H9 (cell line): ENCODE measurements at regions not wholly inside any gene's neighbourhood (a gene's known extent, or its start where the extent isn't known, plus 50 kb on each side); places are given as distances from the start of the nearest gene placed in this dataset.

ENCODE experiments used
- DNase-seq: peaks from one replicate; pipeline ENCODE4 v3.0.0-alpha.2; 2017
- H2AFZ ChIP-seq: one replicate; pipeline ENCODE4 v1.6.1; 2013; ENCODE audit warnings: mild to moderate bottlenecking, low read length, control low read depth, moderate library complexity
- H2AK5ac ChIP-seq: 2 replicates; pipeline ENCODE4 v1.6.1; 2013; ENCODE audit warnings: low read length, control low read depth, mixed read lengths; ENCODE audit not compliant: insufficient read length
- H2BK120ac ChIP-seq: one replicate; pipeline ENCODE4 v1.6.1; 2013; ENCODE audit warnings: low read depth, mild to moderate bottlenecking, low read length, control low read depth, inconsistent platforms; ENCODE audit not compliant: poor library complexity, severe bottlenecking
- H2BK12ac ChIP-seq: 2 replicates; pipeline ENCODE4 v1.6.1; 2013; ENCODE audit warnings: low read length, control low read depth, mixed read lengths, low read depth; ENCODE audit not compliant: insufficient read length
- H2BK15ac ChIP-seq: 2 replicates; pipeline ENCODE4 v1.6.1; 2013; ENCODE audit warnings: low read depth, low read length, control low read depth
- H2BK20ac ChIP-seq: one replicate; pipeline ENCODE4 v1.6.1; 2013; ENCODE audit warnings: low read depth, mild to moderate bottlenecking, low read length, control low read depth, inconsistent platforms; ENCODE audit not compliant: poor library complexity, severe bottlenecking
- H2BK5ac ChIP-seq: 2 replicates; pipeline ENCODE4 v1.6.1; 2013; ENCODE audit warnings: low read length, control low read depth, mixed read lengths; ENCODE audit not compliant: insufficient read length
- H3K14ac ChIP-seq: 2 replicates; pipeline ENCODE4 v1.6.1; 2013; ENCODE audit warnings: low read length, control low read depth; ENCODE audit not compliant: insufficient read depth
- H3K18ac ChIP-seq: 2 replicates; pipeline ENCODE4 v1.6.1; 2013; ENCODE audit warnings: low read depth, mild to moderate bottlenecking, mixed read lengths, low read length, control low read depth; ENCODE audit not compliant: insufficient read length
- H3K23ac ChIP-seq: 2 replicates; pipeline ENCODE4 v1.6.1; 2013; ENCODE audit warnings: low read length, control low read depth, mixed read lengths, low read depth; ENCODE audit not compliant: insufficient read length
- H3K23me2 ChIP-seq: 2 replicates; pipeline ENCODE4 v1.6.1; 2013; ENCODE audit warnings: low read depth, mild to moderate bottlenecking, mixed read lengths, low read length, control low read depth; ENCODE audit not compliant: insufficient read length, poor library complexity, severe bottlenecking
- H3K27ac ChIP-seq: 2 replicates; pipeline ENCODE4 v1.5.1; 2013; ENCODE audit warnings: low read length, control low read depth, mixed read lengths, low read depth; ENCODE audit not compliant: insufficient read length
- H3K27me3 ChIP-seq: 2 replicates; pipeline ENCODE4 v1.6.1; 2013; ENCODE audit warnings: low read length, control low read depth, inconsistent platforms; ENCODE audit not compliant: insufficient read depth
- H3K4ac ChIP-seq: 2 replicates; pipeline ENCODE4 v1.6.1; 2013; ENCODE audit warnings: low read depth, mild to moderate bottlenecking, control low read depth, inconsistent platforms, low read length, moderate library complexity
- H3K4me1 ChIP-seq: 2 replicates; pipeline ENCODE4 v1.6.1; 2013; ENCODE audit warnings: low read length, control low read depth, inconsistent platforms; ENCODE audit not compliant: insufficient read depth
- H3K4me2 ChIP-seq: 2 replicates; pipeline ENCODE4 v1.6.1; 2013; ENCODE audit warnings: low read length, control low read depth, mixed read lengths; ENCODE audit not compliant: insufficient read length, insufficient read depth
- H3K56ac ChIP-seq: 2 replicates; pipeline ENCODE4 v1.6.1; 2013; ENCODE audit warnings: low read depth, mild to moderate bottlenecking, mixed read lengths, low read length, control low read depth; ENCODE audit not compliant: insufficient read length
- H3K79me1 ChIP-seq: 2 replicates; pipeline ENCODE4 v1.6.1; 2013; ENCODE audit warnings: low read depth, mild to moderate bottlenecking, moderate library complexity, low read length, control low read depth, inconsistent platforms; ENCODE audit not compliant: insufficient read depth, poor library complexity, severe bottlenecking
- H3K79me2 ChIP-seq: 2 replicates; pipeline ENCODE4 v1.6.1; 2013; ENCODE audit warnings: low read length, control low read depth, inconsistent platforms; ENCODE audit not compliant: insufficient read depth
- H3K9ac ChIP-seq: 2 replicates; pipeline ENCODE4 v1.6.1; 2013; ENCODE audit warnings: low read length, control low read depth, mixed read lengths; ENCODE audit not compliant: insufficient read length; ENCODE audit errors: extremely low read depth
- H3K9me3 ChIP-seq: one replicate; pipeline ENCODE4 v1.6.1; 2013; ENCODE audit warnings: low read depth, low read length, inconsistent platforms; ENCODE audit not compliant: control insufficient read depth
- H3T11ph ChIP-seq: one replicate; pipeline ENCODE4 v1.6.1; 2013; ENCODE audit warnings: mild to moderate bottlenecking, low read length, control low read depth, inconsistent platforms
- H4K20me1 ChIP-seq: one replicate; pipeline ENCODE4 v1.6.1; 2013; ENCODE audit not compliant: control insufficient read depth, insufficient read length, insufficient read depth
- H4K5ac ChIP-seq: 2 replicates; pipeline ENCODE4 v1.6.1; 2013; ENCODE audit warnings: low read depth, mild to moderate bottlenecking, mixed read lengths, low read length, control low read depth; ENCODE audit not compliant: insufficient read length
- H4K8ac ChIP-seq: replicated peaks from 2 replicates; pipeline ENCODE4 v1.6.1; 2013; ENCODE audit warnings: low read length, control low read depth, mixed read lengths, low read depth; ENCODE audit not compliant: insufficient read length
- H4K91ac ChIP-seq: 2 replicates; pipeline ENCODE4 v1.6.1; 2013; ENCODE audit warnings: low read depth, mild to moderate bottlenecking, moderate library complexity, mixed read lengths, low read length, control low read depth; ENCODE audit not compliant: insufficient read length
- H3K27ac Mint-ChIP-seq, 3 experiments: 2 replicates in 2 of 3; 3 replicates in 1 of 3; pipeline ENCODE4 v1.8.0; 2020 to 2021; ENCODE audit warnings: mixed read lengths in 3 of 3, mild to moderate bottlenecking in 1 of 3, moderate library complexity in 1 of 3
- H3K27me3 Mint-ChIP-seq: 2 replicates; pipeline ENCODE4 v1.8.0; 2021; ENCODE audit warnings: low read depth, mild to moderate bottlenecking, moderate library complexity, mixed read lengths
- H3K36me3 Mint-ChIP-seq, 3 experiments: 2 replicates in 2 of 3; 3 replicates in 1 of 3; pipeline ENCODE4 v1.8.0; 2020 to 2021; ENCODE audit warnings: low read depth in 3 of 3, mixed read lengths in 3 of 3; ENCODE audit not compliant: insufficient read depth in 1 of 3
- H3K4me1 Mint-ChIP-seq, 2 experiments: 2 replicates each; pipeline ENCODE4 v1.8.0; 2020; ENCODE audit warnings: mixed read lengths in 2 of 2
- H3K4me3 Mint-ChIP-seq, 2 experiments: 2 replicates in 1 of 2; 3 replicates in 1 of 2; pipeline ENCODE4 v1.8.0; 2020 to 2021; ENCODE audit warnings: mild to moderate bottlenecking in 2 of 2, mixed read lengths in 2 of 2, moderate library complexity in 1 of 2
- H3K9me3 Mint-ChIP-seq, 2 experiments: 2 replicates in 1 of 2; 3 replicates in 1 of 2; pipeline ENCODE4 v1.8.0; 2020; ENCODE audit warnings: mild to moderate bottlenecking in 2 of 2, mixed read lengths in 2 of 2, moderate library complexity in 1 of 2
- CTCF ChIP-seq: fragments of 200-600 bp; sonication (generic); conservative IDR thresholded peaks from 3 replicates; pipeline ENCODE4 v1.8.0; 2021; ENCODE audit warnings: antibody characterized with exemption, mild to moderate bottlenecking
- WGBS: extraction: QIAGEN DNeasy Blood & Tissue Kit; methylation state at CpG from one replicate; pipeline ENCODE4 v1.1.7; 2013; ENCODE audit warnings: missing lambda C conversion rate, low lambda C conversion rate, mixed read lengths; ENCODE audit not compliant: insufficient read length; ENCODE audit errors: extremely low coverage; 5-methylcytosine and 5-hydroxymethylcytosine counted together

DNA sequence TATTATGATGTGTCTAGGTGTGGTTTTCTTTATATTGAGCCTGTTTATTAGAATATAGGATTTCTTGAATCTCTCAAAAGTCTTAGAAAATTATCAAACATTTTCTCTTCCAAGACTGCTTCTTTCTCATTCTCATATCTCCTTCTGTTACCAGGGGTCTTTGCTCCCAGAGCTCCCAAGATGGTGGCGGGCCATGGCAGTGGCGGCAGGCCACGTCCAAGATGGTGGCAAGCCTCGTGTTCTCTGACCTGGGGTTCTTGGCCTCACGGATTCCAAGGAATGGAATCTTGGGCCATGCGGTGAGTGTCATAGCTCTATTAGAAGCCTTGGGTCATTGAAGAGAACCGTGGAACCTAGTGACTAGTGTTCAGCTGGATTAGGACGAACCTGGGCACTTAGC, 248.9 kb downstream of the SMARCA2 start:
- Histone ChIP-seq H3K79me2 (no peaks in the 10 kb centered on the region), H2BK12ac (no peak overlapping the region), H4K91ac (no peak overlapping the region), H2BK15ac (no peak overlapping the region), H3K56ac (no peak overlapping the region), H3K18ac (no peak overlapping the region), H3K4me1 (no peaks in the 10 kb centered on the region), H2BK20ac (no peak overlapping the region), H3K9me3 (no peaks in the 10 kb centered on the region), H3K79me1 (no peaks in the 10 kb centered on the region), H3K23ac (no peak overlapping the region), H3K4me2 (no peak overlapping the region), H4K20me1 (no peaks in the 10 kb centered on the region), H2AK5ac (no peak overlapping the region), H3K23me2 (no peaks in the 10 kb centered on the region), H4K8ac (no peak overlapping the region), H3T11ph (no peak overlapping the region), H3K27me3 (no peaks in the 10 kb centered on the region), H3K4ac (no peak overlapping the region), H2BK120ac (no peak overlapping the region), H2AFZ (no peak overlapping the region), H4K5ac (no peak overlapping the region), H2BK5ac (no peak overlapping the region), H3K27ac (no peak overlapping the region), H3K9ac (no peak overlapping the region), H3K14ac (no peak overlapping the region)
- Mint-ChIP-seq H3K36me3 (peaks cover 5 to 16% (median 8%) of the 10 kb centered on the region in 3 experiments), H3K27ac (no peak overlapping the region), H3K27me3 (no peaks in the 10 kb centered on the region), H3K4me1 (peaks cover 2 to 20% of the 10 kb centered on the region in 2 experiments; a peak in 3 of 4 replicates), H3K9me3 (peaks cover 11 to 15% of the 10 kb centered on the region in 2 experiments; a peak in 4 of 5 replicates), H3K4me3 (no peak overlapping the region)
- TF ChIP-seq CTCF: no peak
- DNase-seq: no peak
- no CpG with 5 or more reads among the region's 8 CpGs for WGBS
